T-helper 9 cell (primary cell): ENCODE measurements at regions not wholly inside any gene's neighbourhood (a gene's known extent, or its start where the extent isn't known, plus 50 kb on each side); places are given as distances from the start of the nearest gene placed in this dataset.
"Not testable (repeated sequence)": the region's sequence is repeated elsewhere in the genome, so short reads cannot be mapped to it uniquely, and the experiment has no call there.

Experiments used
- DNase-seq: peaks from one replicate; pipeline ENCODE4 v3.0.0-alpha.2; 2020

GRCh38 chr11:37857726-37858125 is 1259.7 kb upstream of the RAG2 start:
- DNase-seq, result no peak

GRCh38 chr11:37849706-37850105 is 1251.7 kb upstream of the RAG2 start:
- no peak for DNase-seq

- DNase-seq, result no peak
Measured at GRCh38 chr11:37843603-37844002, 1245.6 kb upstream of the RAG2 start.

- no peak for DNase-seq
Measured at GRCh38 chr11:37841016-37841415, 1243.0 kb upstream of the RAG2 start.

- not testable (repeated sequence) for DNase-seq
Measured at GRCh38 chr11:37840345-37840744, 1242.3 kb upstream of the RAG2 start.

- no peak for DNase-seq
Measured at GRCh38 chr11:37830529-37830928, 1232.5 kb upstream of the RAG2 start.

GRCh38 chr11:37817727-37818270 is 1219.8 kb upstream of the RAG2 start:
- DNase-seq, result no peak

GRCh38 chr11:37812281-37812880 is 1214.3 kb upstream of the RAG2 start:
- no peak for DNase-seq

GRCh38 chr11:37811349-37811748 is 1213.3 kb upstream of the RAG2 start:
- no peak for DNase-seq

- no peak for DNase-seq
Measured at GRCh38 chr11:37804666-37805065, 1206.6 kb upstream of the RAG2 start.

GRCh38 chr11:37788141-37788877 is 1190.3 kb upstream of the RAG2 start:
- no peak for DNase-seq

- no peak for DNase-seq
Measured at GRCh38 chr11:37786214-37786755, 1188.2 kb upstream of the RAG2 start.

- DNase-seq, result no peak
Measured at GRCh38 chr11:37774441-37774840, 1176.4 kb upstream of the RAG2 start.

GRCh38 chr11:37770145-37770544 is 1172.1 kb upstream of the RAG2 start:
- no peak for DNase-seq

GRCh38 chr11:37762079-37762478 is 1164.0 kb upstream of the RAG2 start:
- DNase-seq, result no peak

- DNase-seq, result no peak
Measured at GRCh38 chr11:37755521-37755920, 1157.5 kb upstream of the RAG2 start.

- no peak for DNase-seq
Measured at GRCh38 chr11:37748641-37749040, 1150.6 kb upstream of the RAG2 start.

- DNase-seq, result no peak
Measured at GRCh38 chr11:37747121-37747520, 1149.1 kb upstream of the RAG2 start.

- no peak for DNase-seq
Measured at GRCh38 chr11:37727371-37727770, 1129.3 kb upstream of the RAG2 start.

- DNase-seq, result no peak
Measured at GRCh38 chr11:37724315-37724714, 1126.3 kb upstream of the RAG2 start.

GRCh38 chr11:37721485-37721884 is 1123.4 kb upstream of the RAG2 start:
- no peak for DNase-seq

- no peak for DNase-seq
Measured at GRCh38 chr11:37718431-37718999, 1120.5 kb upstream of the RAG2 start.

- no peak for DNase-seq
Measured at GRCh38 chr11:37712251-37712650, 1114.2 kb upstream of the RAG2 start.

GRCh38 chr11:37710031-37710430 is 1112.0 kb upstream of the RAG2 start:
- DNase-seq, result no peak
